ENCODE measurements at regions not wholly inside any gene's neighbourhood (a gene's known extent, or its start where the extent isn't known, plus 50 kb on each side); places are given as distances from the start of the nearest gene placed in this dataset.

- H3K9me3 ChIP-seq (ENCODE audit: control insufficient read depth, insufficient read depth, low read length) = no peaks in the 10 kb centered on the region
- 85% methylated on average over 7 of the region's 7 CpGs for WGBS (ENCODE audit: insufficient coverage)
- DNase-seq = no peak
- intact Hi-C loops (cut with micrococcal nuclease) = no loop called here
- no peaks in the 10 kb centered on the region for H3K4me1 ChIP-seq (ENCODE audit: control insufficient read depth, insufficient read depth, low read length)
- H3K27me3 ChIP-seq (ENCODE audit: control insufficient read depth, insufficient read depth, low read length) = no peaks in the 10 kb centered on the region
- H3K27ac Mint-ChIP-seq = no peak overlapping the region
- H3K27me3 Mint-ChIP-seq (ENCODE audit: low read depth in 2 of 2) = peaks cover 19 to 47% of the 10 kb centered on the region in 2 donors
- H3K27ac ChIP-seq (ENCODE audit: low read length) = no peak overlapping the region
- H3K4me3 Mint-ChIP-seq = no peak overlapping the region
- no peak overlapping the region for H3K4me3 ChIP-seq (ENCODE audit: low read length)
- ATAC-seq = no peak
- H3K4me1 Mint-ChIP-seq = no peaks in the 10 kb centered on the region
- no peaks in the 10 kb centered on the region for H3K9me3 Mint-ChIP-seq
- H3K36me3 Mint-ChIP-seq = no peaks in the 10 kb centered on the region
- no peak for TF ChIP-seq CTCF (IDR thresholded peaks at IDR 0.05)
- no peaks in the 10 kb centered on the region for H3K36me3 ChIP-seq (ENCODE audit: control insufficient read depth, insufficient read depth, low read length)
These were observed 126.7 kb upstream of the MYCN start for GRCh38 chr2:15813481-15814266.

GRCh38 chr2:15814403-15814802, 125.9 kb upstream of the MYCN start:
- Histone ChIP-seq H3K36me3 (ENCODE audit: control insufficient read depth, insufficient read depth, low read length) (no peaks in the 10 kb centered on the region), H3K9me3 (ENCODE audit: control insufficient read depth, insufficient read depth, low read length) (no peaks in the 10 kb centered on the region), H3K4me1 (ENCODE audit: control insufficient read depth, insufficient read depth, low read length) (no peaks in the 10 kb centered on the region), H3K27ac (ENCODE audit: low read length) (no peak overlapping the region), H3K27me3 (ENCODE audit: control insufficient read depth, insufficient read depth, low read length) (no peaks in the 10 kb centered on the region), H3K4me3 (ENCODE audit: low read length) (no peak overlapping the region)
- DNase-seq = no peak
- intact Hi-C loops (cut with micrococcal nuclease) = no loop called here
- no peak for TF ChIP-seq CTCF (IDR thresholded peaks at IDR 0.05)
- no peaks in the 10 kb centered on the region for H3K9me3 Mint-ChIP-seq
- H3K27me3 Mint-ChIP-seq (ENCODE audit: low read depth in 2 of 2) = peaks cover 19 to 43% of the 10 kb centered on the region in 2 donors
- H3K4me1 Mint-ChIP-seq = no peaks in the 10 kb centered on the region
- no peak overlapping the region for H3K4me3 Mint-ChIP-seq
- 85% methylated on average over 6 of the region's 8 CpGs for WGBS (ENCODE audit: insufficient coverage)
- no peak for ATAC-seq
- no peaks in the 10 kb centered on the region for H3K36me3 Mint-ChIP-seq
- no peak overlapping the region for H3K27ac Mint-ChIP-seq

GRCh38 chr2:15814946-15815345, 125.4 kb upstream of the MYCN start:
- no peaks in the 10 kb centered on the region for H3K27me3 ChIP-seq (ENCODE audit: control insufficient read depth, insufficient read depth, low read length)
- no peaks in the 10 kb centered on the region for H3K36me3 ChIP-seq (ENCODE audit: control insufficient read depth, insufficient read depth, low read length)
- Mint-ChIP-seq H3K27ac (no peak overlapping the region), H3K27me3 (ENCODE audit: low read depth in 2 of 2) (peaks cover 16 to 43% of the 10 kb centered on the region in 2 donors), H3K36me3 (no peaks in the 10 kb centered on the region), H3K4me1 (no peaks in the 10 kb centered on the region), H3K9me3 (no peaks in the 10 kb centered on the region), H3K4me3 (no peak overlapping the region)
- 52% methylated on average over 6 of the region's 6 CpGs for WGBS (ENCODE audit: insufficient coverage)
- H3K4me1 ChIP-seq (ENCODE audit: control insufficient read depth, insufficient read depth, low read length) = no peaks in the 10 kb centered on the region
- H3K4me3 ChIP-seq (ENCODE audit: low read length) = no peak overlapping the region
- DNase-seq (no peak), ATAC-seq (no peak)
- no peak overlapping the region for H3K27ac ChIP-seq (ENCODE audit: low read length)
- no peak for TF ChIP-seq CTCF (IDR thresholded peaks at IDR 0.05)
- intact Hi-C loops (cut with micrococcal nuclease) = no loop called here
- H3K9me3 ChIP-seq (ENCODE audit: control insufficient read depth, insufficient read depth, low read length) = no peaks in the 10 kb centered on the region

GRCh38 chr2:15816226-15816625, 124.1 kb upstream of the MYCN start:
- 94% methylated on average over 3 of the region's 3 CpGs for WGBS (ENCODE audit: insufficient coverage)
- peaks cover 15 to 43% of the 10 kb centered on the region in 2 donors for H3K27me3 Mint-ChIP-seq (ENCODE audit: low read depth in 2 of 2)
- intact Hi-C loops (cut with micrococcal nuclease) = no loop called here

More at GRCh38 chr2:15816226-15816625, 124.1 kb upstream of the MYCN start:
- H3K27ac ChIP-seq (ENCODE audit: low read length) = no peak overlapping the region
- Mint-ChIP-seq H3K4me1 (no peaks in the 10 kb centered on the region), H3K9me3 (no peaks in the 10 kb centered on the region), H3K4me3 (no peak overlapping the region), H3K27ac (no peak overlapping the region), H3K36me3 (no peaks in the 10 kb centered on the region)
- TF ChIP-seq CTCF (IDR thresholded peaks at IDR 0.05) = no peak
- H3K9me3 ChIP-seq (ENCODE audit: control insufficient read depth, insufficient read depth, low read length) = no peaks in the 10 kb centered on the region
- DNase-seq (no peak), ATAC-seq (no peak)
- no peaks in the 10 kb centered on the region for H3K36me3 ChIP-seq (ENCODE audit: control insufficient read depth, insufficient read depth, low read length)
- no peak overlapping the region for H3K4me3 ChIP-seq (ENCODE audit: low read length)
- no peaks in the 10 kb centered on the region for H3K4me1 ChIP-seq (ENCODE audit: control insufficient read depth, insufficient read depth, low read length)
- H3K27me3 ChIP-seq (ENCODE audit: control insufficient read depth, insufficient read depth, low read length) = no peaks in the 10 kb centered on the region
